Tibial artery (tissue), 4 donors: ENCODE measurements at regions not wholly inside any gene's neighbourhood (a gene's known extent, or its start where the extent isn't known, plus 50 kb on each side); places are given as distances from the start of the nearest gene placed in this dataset.

Source experiments
- DNase-seq, 2 donors: peaks; one replicate each; pipeline ENCODE4 v3.0.0-alpha.2; 2019
- H3K27ac ChIP-seq, 2 donors: fragments of 200-600 bp; sonication (generic) in 1 of 2; 1 replicate in 1 of 2; 2 replicates in 1 of 2; pipeline ENCODE4 v1.5.1; 2018 to 2019; ENCODE audit warnings: mild to moderate bottlenecking in 1 of 2
- H3K27me3 ChIP-seq, 2 donors: fragments of 200-600 bp; sonication (generic) in 1 of 2; one replicate each; pipeline versions ENCODE4 v1.5.1 to v1.6.0; 2016 to 2019
- H3K36me3 ChIP-seq, 3 donors: fragments of 200-600 bp; sonication (generic) in 2 of 3; one replicate each; pipeline ENCODE4 v1.5.1; 2016 to 2019; ENCODE audit warnings: mild to moderate bottlenecking in 2 of 3
- H3K4me1 ChIP-seq, 4 donors: fragments of 200-600 bp; sonication (generic) in 2 of 4; 1 replicate in 3 of 4; 2 replicates in 1 of 4; pipeline ENCODE4 v1.5.1; 2016 to 2019
- H3K4me3 ChIP-seq, 2 donors: fragments of 200-600 bp; sonication (generic) in 1 of 2; 1 replicate in 1 of 2; 2 replicates in 1 of 2; pipeline ENCODE4 v1.5.1; 2018 to 2019; ENCODE audit warnings: mild to moderate bottlenecking in 2 of 2
- H3K9me3 ChIP-seq, 3 donors: fragments of 200-600 bp; sonication (generic) in 1 of 3; one replicate each; pipeline ENCODE4 v1.5.1; 2016 to 2019
- CTCF ChIP-seq, 2 experiments: fragments of 200-600 bp in 1 of 2; fragments of 450-650 bp in 1 of 2; IDR thresholded peaks; one replicate each; pipeline ENCODE4 v1.5.1; 2017 to 2019; ENCODE audit warnings: antibody characterized with exemption in 2 of 2, mild to moderate bottlenecking in 1 of 2, moderate library complexity in 1 of 2
- intact Hi-C: fragments of 100-400 bp; cut with DNase I; formaldehyde crosslinking; loops from one replicate; pipeline ENCODE4 v1.15.0; 2023; ENCODE audit warnings: low total_unique reads

- H3K36me3 ChIP-seq, result no peaks in the 10 kb centered on the region
- no peaks in the 10 kb centered on the region for H3K4me1 ChIP-seq
- H3K9me3 ChIP-seq, result no peaks in the 10 kb centered on the region
- no peak for TF ChIP-seq CTCF (IDR thresholded peaks at IDR 0.05)
- DNase-seq, result no peak
- H3K27ac ChIP-seq, result no peak overlapping the region
- intact Hi-C loops, result no loop called here
- H3K4me3 ChIP-seq, result no peak overlapping the region
- H3K27me3 ChIP-seq, result no peaks in the 10 kb centered on the region
Observed at GRCh38 chr1:63173161-63173560, 149.2 kb upstream of the FOXD3 start.

- intact Hi-C loops, result no loop called here
Observed at GRCh38 chr1:63189677-63190076, 132.7 kb upstream of the FOXD3 start.

GRCh38 chr1:63190171-63190570, 132.2 kb upstream of the FOXD3 start:
- TF ChIP-seq CTCF (IDR thresholded peaks at IDR 0.05), result no peak
- intact Hi-C loops, result no loop called here
- no peak for DNase-seq
- Histone ChIP-seq H3K27ac (no peak overlapping the region), H3K4me3 (no peak overlapping the region), H3K4me1 (no peaks in the 10 kb centered on the region), H3K27me3 (no peaks in the 10 kb centered on the region), H3K36me3 (no peaks in the 10 kb centered on the region), H3K9me3 (no peaks in the 10 kb centered on the region)

More at GRCh38 chr1:63189677-63190076, 132.7 kb upstream of the FOXD3 start:
- no peak for TF ChIP-seq CTCF (IDR thresholded peaks at IDR 0.05)
- Histone ChIP-seq H3K9me3 (no peaks in the 10 kb centered on the region), H3K27ac (no peak overlapping the region), H3K27me3 (no peaks in the 10 kb centered on the region), H3K36me3 (no peaks in the 10 kb centered on the region), H3K4me3 (no peak overlapping the region), H3K4me1 (no peaks in the 10 kb centered on the region)
- DNase-seq, result no peak

- intact Hi-C loops, result no loop called here
- Histone ChIP-seq H3K4me3 (no peak overlapping the region), H3K27ac (no peak overlapping the region), H3K9me3 (no peaks in the 10 kb centered on the region), H3K4me1 (no peaks in the 10 kb centered on the region), H3K36me3 (no peaks in the 10 kb centered on the region), H3K27me3 (no peaks in the 10 kb centered on the region)
- no peak for DNase-seq
- no peak for TF ChIP-seq CTCF (IDR thresholded peaks at IDR 0.05)
Observed at GRCh38 chr1:63198871-63199394, 123.4 kb upstream of the FOXD3 start.

- DNase-seq, result no peak
- no peaks in the 10 kb centered on the region for H3K4me1 ChIP-seq
- no peak for TF ChIP-seq CTCF (IDR thresholded peaks at IDR 0.05)
- intact Hi-C loops, result no loop called here
- H3K9me3 ChIP-seq, result no peaks in the 10 kb centered on the region
- H3K36me3 ChIP-seq, result no peaks in the 10 kb centered on the region
- no peak overlapping the region for H3K4me3 ChIP-seq
- no peak overlapping the region for H3K27ac ChIP-seq
- H3K27me3 ChIP-seq, result no peaks in the 10 kb centered on the region
Observed at GRCh38 chr1:63199706-63200335, 122.5 kb upstream of the FOXD3 start.
